A204.1 (cell line): ENCODE measurements at regions not wholly inside any gene's neighbourhood (a gene's known extent, or its start where the extent isn't known, plus 50 kb on each side); places are given as distances from the start of the nearest gene placed in this dataset.
"Not testable (repeated sequence)": the region's sequence is repeated elsewhere in the genome, so short reads cannot be mapped to it uniquely, and the experiment has no call there.

Experiments used
- FAIRE-seq: peaks from 2 replicates; lab custom pipeline; 2012; peaks lifted over from hg19 to GRCh38; lab: Jason Lieb, UNC

DNA sequence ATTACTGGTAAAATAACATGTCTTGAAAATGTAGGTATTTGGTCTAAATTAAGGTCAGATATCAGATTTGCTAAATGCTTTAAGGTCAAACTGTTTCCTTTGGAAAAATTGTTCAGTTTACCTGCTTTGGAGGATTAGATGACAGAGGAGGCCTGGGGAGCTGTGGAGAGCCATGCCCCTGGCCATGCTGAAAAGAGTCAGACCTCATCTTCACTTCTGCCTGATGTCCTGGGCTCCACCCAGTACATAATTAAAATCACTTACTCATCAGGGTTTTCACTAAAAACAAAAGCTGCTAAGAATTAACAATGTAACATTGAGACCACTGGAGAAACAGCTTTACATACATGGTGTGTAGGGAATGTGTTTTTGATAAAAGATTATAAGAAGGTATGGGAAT, 60.8 kb upstream of the UNC93A start:
- no peak for FAIRE-seq

DNA sequence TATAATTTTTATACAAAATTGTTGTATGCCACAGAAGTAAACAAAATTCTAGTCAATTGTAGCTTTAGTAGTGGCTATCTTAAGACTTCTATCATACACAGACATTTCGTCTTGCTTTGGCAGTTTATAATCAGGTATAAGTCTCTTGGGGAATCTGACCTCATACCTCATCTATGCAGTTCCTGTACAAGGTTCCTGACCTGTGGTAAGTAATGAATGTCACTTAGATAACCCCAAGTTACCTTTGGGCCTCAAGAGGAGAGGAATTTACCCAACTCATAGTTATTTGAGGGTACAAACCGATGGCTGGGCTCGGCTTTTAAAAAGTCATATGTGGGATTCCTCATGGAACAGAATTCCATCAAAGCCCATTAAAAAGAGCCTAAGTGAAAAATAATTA, 58.8 kb upstream of the UNC93A start:
- FAIRE-seq = no peak

DNA sequence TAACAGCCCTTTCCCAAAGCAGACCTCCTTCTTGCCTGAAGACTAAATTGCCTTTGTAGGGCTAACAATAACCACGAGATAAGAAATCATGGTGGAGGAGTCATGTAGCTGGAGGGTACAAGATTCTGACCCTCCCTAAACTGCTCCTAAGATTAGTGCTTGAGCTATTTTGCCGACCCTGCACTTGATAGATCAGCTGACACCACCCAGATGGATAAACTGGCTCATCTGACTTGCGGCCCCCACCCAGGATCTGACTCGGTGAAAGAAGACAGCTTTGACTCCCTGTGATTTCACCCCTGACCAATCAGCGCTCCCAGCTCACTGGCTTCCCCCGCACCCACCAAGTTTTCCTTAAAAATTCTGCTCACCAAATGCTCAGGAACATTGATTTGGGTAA, 57.6 kb upstream of the UNC93A start:
- no peak for FAIRE-seq

DNA sequence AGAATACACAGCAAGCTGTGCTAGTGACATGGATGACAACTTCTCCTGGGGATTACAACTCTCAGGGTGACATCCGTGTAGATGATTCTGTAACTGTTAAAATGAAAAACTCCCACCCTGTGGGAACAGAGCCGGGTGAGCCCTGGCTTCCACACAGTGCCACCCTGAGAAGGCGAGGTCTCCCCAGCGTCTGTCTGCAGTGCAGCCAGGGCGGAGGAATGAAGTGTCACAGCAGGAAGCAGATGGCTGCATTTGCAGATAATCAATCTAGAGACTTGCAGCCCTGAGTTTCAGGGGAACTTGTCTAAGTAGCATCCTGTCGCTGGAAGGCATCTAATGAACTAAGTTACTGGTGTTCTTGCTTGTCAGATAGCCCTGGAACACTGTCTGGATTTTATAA, 56.5 kb upstream of the UNC93A start:
- not testable (repeated sequence) for FAIRE-seq

DNA sequence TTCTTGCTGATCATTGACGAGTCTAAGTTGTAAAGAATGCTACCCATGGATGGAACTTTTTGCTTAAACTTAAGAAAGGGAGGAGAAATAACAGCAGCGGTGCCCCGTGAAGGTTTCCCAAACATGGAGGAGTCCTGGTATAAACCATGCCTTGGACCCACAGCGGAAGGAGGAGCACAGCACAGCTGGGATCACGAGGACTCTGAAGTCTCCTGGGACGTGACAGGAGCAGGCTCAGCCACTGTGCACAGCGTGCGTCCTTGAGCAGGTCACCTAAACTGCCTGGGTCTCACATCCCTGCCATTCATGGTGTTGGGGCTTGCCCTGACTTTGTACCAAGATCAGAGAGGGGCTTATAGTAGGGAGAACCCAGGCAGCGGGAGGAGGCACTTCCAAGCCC, 56.1 kb upstream of the UNC93A start:
- no peak for FAIRE-seq

DNA sequence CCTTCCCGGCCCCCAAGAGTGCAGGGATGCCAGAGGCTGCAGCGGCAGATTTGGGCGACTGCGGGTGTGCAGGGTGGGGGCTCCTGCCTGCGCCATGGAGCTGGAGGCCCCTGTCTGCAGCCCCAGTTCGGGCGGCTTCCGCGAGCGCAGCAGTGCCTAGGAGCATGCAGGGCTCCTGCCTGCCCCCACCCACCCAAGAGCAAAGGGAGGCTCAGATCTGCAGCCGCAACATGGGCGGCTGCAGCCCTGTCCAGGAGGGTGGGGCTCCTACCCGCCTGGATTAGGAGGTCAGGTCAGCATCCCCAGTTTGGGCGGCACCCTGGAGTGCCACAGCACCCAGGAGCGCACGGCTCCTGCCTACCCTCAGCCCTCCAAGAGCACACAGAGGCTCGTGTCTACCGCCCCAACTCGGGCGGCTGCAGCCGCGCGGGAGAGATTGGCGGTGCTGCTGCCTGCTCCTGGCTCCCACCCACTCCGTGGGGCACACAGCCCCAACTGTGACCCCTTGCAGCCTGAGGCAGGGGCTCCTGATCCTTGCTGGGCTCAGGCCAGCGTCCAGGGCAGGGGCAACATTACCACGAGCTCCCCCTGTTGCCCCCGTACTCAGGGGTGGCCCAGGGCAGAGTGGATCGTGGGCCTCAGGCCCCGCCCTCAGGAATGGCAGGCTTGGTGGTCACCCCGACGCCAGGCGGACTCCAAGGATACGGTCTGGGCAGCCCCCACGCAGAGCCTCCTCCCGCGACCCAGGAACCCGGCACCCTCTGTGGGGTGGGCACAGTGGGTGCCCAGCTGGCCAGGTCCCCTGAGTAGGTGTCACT, 55.5 kb upstream of the UNC93A start:
- FAIRE-seq = no peak

DNA sequence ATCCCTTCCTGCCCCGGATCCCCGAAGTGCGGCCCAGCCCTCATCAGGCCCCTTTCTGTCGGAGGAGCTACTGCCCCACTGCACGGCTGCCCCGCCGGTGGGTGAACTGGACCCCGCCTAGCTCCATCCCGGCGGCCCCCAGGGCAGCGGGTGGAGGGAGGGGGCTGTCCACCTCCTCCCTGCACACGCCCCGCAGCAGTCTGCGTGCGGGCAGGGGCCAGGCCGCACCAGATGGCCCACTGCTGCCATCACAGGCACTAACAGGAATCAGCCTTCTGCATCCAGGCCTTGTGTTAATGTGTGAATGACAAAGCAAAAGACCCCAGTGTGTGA, 54.9 kb upstream of the UNC93A start:
- FAIRE-seq = no peak

DNA sequence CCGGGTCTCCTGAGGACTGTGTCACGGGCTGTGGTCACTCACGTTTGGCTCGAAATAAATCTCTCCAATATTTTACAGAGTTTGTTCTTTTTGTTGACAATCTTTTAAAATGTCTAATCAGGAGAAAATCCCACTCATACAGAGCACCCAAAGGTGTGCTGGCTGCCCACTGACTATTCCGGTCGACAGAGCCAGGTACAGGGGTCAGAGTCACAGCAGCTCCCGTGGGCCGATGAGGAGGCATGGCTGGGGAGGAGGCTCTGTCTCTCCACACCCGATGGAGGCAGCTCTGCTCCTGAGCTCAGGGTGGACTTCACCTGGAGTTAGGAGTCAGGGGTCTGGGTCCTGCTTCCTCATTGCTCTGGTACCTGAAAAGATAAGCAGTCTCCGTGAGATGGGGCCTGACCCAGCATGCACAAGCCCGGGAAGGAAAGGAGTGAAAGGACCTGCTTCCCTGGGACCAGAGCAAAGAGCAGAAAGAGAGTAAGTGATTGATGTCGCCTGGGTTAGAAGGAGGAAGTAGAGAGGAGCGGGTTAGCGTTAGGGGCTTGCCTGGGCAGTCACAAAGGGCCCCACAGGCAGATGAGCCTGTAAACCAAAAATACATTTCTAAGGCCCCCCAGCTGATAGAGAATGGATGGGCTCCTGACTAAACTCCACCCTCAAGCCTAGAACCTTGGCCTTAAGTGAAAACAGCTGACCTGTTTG, 53.5 kb upstream of the UNC93A start:
- no peak for FAIRE-seq

DNA sequence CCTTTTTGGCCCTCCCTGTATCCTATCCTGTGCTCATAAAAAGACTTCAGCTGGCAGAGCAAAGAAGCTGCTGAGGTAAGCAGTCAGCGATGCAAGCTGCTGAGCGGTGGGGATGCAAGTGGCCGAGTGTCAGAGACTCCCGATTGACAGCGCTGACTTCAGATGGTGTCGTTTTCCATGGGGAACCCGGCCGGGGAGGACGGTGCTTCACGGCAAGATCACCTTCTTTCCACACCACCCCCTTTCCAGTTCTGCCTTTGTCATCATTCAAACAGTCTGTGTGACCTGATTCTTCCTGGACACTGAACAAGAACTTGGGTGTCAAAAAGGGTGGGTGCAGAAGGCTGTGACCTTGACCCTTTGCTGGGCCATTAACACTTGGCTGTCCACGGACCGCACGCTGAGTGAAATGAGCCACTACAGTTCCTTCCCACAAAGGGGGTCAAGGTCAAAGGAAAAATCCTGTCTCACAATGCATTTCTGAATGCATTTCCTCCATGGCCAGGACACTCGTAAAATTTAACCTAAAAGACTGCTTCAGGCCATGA, 52.9 kb upstream of the UNC93A start:
- no peak for FAIRE-seq

DNA sequence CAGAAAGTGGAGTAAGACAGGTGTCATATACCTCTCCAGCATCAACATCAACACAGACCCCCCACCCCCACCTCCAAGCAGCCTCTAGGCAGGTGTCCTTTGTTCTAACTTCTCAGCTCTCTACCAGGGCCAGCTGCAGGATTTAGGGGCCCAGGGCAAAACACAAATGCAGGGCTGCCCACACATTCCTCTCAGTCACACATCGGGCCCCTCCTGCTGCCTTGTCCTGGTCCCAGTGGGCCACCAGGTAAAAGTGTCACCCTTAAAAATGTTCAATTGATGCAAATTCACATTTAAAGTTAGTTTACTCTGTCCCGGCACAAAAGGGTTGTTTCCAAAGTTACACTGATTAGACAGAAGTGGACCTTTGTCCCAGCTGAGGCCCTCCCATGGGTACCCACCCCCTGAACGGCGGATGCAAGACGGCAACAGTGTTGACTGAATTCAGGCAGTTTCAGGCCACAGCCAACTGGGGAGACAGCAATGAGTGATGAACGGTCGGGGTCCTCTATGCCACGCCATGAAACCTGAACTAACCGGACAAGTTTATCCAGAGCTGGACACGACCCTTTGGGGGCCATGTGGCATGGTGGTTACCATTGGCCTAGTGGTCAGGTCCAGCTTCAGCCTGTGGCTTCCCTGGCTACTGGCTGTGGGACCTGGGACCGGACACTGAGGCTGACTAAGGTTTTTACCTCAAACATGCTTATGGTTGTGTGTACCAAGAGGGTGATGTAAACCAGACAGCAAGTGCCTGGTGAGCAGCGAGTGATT, 52.2 kb upstream of the UNC93A start:
- no peak for FAIRE-seq

DNA sequence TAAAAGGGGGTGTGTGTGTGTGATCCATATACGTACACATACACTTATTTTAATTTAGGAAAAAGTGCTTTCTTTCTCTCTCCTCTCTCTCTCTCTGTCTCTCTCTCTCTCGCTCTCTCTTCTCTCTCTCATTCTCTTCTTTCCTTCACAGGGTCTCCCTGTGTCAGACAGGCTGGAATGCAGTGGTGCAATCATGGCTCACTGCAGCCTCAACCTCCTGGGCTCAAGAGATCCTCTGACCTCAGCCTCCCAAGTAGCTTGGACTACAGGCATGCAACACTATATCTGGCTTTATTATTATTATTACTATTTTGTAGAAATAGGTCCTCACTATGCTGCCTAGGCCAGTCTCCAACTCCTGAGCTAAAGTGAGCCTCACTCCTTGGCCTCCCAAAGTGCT, 51.6 kb upstream of the UNC93A start:
- not testable (repeated sequence) for FAIRE-seq

DNA sequence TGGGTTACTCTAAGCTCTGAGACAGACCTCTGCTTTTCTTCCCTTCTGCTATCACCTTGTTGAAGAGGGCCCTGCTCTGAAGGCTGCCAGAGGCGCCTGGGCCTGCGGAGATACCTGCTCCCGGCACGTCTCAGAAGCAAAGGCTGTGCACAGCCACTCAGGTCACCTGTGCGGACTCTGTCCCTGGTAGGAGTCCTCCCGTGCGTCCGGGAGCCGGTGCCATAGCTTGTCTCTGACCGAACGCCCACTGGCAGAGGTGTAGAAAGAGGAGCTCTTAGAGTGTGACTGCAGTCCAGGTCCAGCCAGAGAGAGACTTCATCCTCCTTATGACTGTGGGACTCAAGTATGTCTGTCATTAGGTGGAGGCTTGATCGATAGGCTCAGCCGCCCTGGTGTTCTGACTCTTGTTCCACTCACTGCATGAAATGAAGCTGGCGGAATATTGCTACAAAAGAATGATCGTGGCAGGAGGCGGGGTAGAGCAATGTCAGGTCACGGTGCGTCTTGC, 51.0 kb upstream of the UNC93A start:
- no peak for FAIRE-seq
